Hematopoietic multipotent progenitor cell treated with erythropoietin and hydrocortisone succinate and interleukin-3 and kit ligand, for 4 days (in vitro differentiated cells): ENCODE measurements at regions not wholly inside any gene's neighbourhood (a gene's known extent, or its start where the extent isn't known, plus 50 kb on each side); places are given as distances from the start of the nearest gene placed in this dataset.

Experiments
- DNase-seq: peaks from one replicate; pipeline ENCODE4 v3.0.0-alpha.2; 2015

- DNase-seq = no peak
These were observed 112.2 kb downstream of the TRIB2 start for GRCh38 chr2:12828980-12829379.

- DNase-seq = no peak
These were observed 114.3 kb downstream of the TRIB2 start for GRCh38 chr2:12831016-12831415.

- no peak for DNase-seq
These were observed 117.5 kb downstream of the TRIB2 start for GRCh38 chr2:12834239-12834638.

- DNase-seq = no peak
These were observed 119.0 kb downstream of the TRIB2 start for GRCh38 chr2:12835733-12836132.

GRCh38 chr2:12839339-12839738, 122.6 kb downstream of the TRIB2 start:
- DNase-seq = no peak

GRCh38 chr2:12841021-12841420, 124.3 kb downstream of the TRIB2 start:
- DNase-seq = no peak

- no peak for DNase-seq
These were observed 126.2 kb downstream of the TRIB2 start for GRCh38 chr2:12842917-12843316.

- no peak for DNase-seq
These were observed 127.8 kb downstream of the TRIB2 start for GRCh38 chr2:12844511-12844910.

GRCh38 chr2:12847694-12848575, 131.2 kb downstream of the TRIB2 start:
- DNase-seq = no peak

- peak; percentile 60 for DNase-seq
These were observed 135.4 kb downstream of the TRIB2 start for GRCh38 chr2:12852135-12852534.

GRCh38 chr2:12854001-12854530, 137.3 kb downstream of the TRIB2 start:
- no peak for DNase-seq

- DNase-seq = no peak
These were observed 138.8 kb downstream of the TRIB2 start for GRCh38 chr2:12855508-12855907.

- peak; percentile 85 for DNase-seq
These were observed 140.3 kb downstream of the TRIB2 start for GRCh38 chr2:12856934-12857601.

GRCh38 chr2:12857891-12858290, 141.2 kb downstream of the TRIB2 start:
- DNase-seq = no peak

GRCh38 chr2:12858786-12859185, 142.1 kb downstream of the TRIB2 start:
- no peak for DNase-seq

GRCh38 chr2:12861344-12861930, 144.7 kb downstream of the TRIB2 start:
- DNase-seq = no peak

- no peak for DNase-seq
These were observed 145.8 kb downstream of the TRIB2 start for GRCh38 chr2:12862541-12862940.

GRCh38 chr2:12863937-12864336, 147.2 kb downstream of the TRIB2 start:
- DNase-seq = no peak

- no peak for DNase-seq
These were observed 151.0 kb downstream of the TRIB2 start for GRCh38 chr2:12867631-12868287.

GRCh38 chr2:12870692-12871091, 154.0 kb downstream of the TRIB2 start:
- DNase-seq = no peak

GRCh38 chr2:12871694-12872315, 155.1 kb downstream of the TRIB2 start:
- DNase-seq = no peak

GRCh38 chr2:12877761-12878160, 161.0 kb downstream of the TRIB2 start:
- DNase-seq = no peak

- DNase-seq = no peak
These were observed 162.9 kb downstream of the TRIB2 start for GRCh38 chr2:12879649-12880048.
